ENCODE measurements at regions not wholly inside any gene's neighbourhood (a gene's known extent, or its start where the extent isn't known, plus 50 kb on each side); places are given as distances from the start of the nearest gene placed in this dataset.
"Not testable (repeated sequence)": the region's sequence is repeated elsewhere in the genome, so short reads cannot be mapped to it uniquely, and the experiment has no call there.

DNA sequence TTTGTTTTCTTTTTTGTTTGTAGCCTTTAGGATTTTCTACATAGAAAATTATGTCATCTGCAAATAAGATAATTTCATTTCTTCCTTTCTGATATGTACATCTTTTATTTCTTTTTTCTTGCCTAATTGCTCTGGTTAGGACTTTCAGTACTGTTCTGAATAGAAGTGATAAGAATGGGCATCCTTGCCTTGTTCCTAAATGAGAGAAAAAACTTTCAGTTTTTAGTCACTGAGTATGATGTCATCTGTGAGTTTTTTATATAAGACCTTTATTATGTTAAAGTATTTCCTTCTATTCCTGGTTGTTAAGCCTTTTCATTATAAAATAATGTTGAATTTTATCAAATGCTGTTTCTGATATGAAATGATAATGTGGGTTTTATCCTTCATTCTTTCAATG, 76.0 kb upstream of the SLC35F3 start:
- no peak overlapping the region for H3K4me3 ChIP-seq (ENCODE audit: low read depth, low read length)
- TF ChIP-seq, protein P1, sequence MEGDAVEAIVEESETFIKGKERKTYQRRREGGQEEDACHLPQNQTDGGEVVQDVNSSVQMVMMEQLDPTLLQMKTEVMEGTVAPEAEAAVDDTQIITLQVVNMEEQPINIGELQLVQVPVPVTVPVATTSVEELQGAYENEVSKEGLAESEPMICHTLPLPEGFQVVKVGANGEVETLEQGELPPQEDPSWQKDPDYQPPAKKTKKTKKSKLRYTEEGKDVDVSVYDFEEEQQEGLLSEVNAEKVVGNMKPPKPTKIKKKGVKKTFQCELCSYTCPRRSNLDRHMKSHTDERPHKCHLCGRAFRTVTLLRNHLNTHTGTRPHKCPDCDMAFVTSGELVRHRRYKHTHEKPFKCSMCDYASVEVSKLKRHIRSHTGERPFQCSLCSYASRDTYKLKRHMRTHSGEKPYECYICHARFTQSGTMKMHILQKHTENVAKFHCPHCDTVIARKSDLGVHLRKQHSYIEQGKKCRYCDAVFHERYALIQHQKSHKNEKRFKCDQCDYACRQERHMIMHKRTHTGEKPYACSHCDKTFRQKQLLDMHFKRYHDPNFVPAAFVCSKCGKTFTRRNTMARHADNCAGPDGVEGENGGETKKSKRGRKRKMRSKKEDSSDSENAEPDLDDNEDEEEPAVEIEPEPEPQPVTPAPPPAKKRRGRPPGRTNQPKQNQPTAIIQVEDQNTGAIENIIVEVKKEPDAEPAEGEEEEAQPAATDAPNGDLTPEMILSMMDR (IDR thresholded peaks at IDR 0.05; ENCODE audit: insufficient read depth, low read length): no peak
- no peak for DNase-seq (ENCODE audit: low read depth)

DNA sequence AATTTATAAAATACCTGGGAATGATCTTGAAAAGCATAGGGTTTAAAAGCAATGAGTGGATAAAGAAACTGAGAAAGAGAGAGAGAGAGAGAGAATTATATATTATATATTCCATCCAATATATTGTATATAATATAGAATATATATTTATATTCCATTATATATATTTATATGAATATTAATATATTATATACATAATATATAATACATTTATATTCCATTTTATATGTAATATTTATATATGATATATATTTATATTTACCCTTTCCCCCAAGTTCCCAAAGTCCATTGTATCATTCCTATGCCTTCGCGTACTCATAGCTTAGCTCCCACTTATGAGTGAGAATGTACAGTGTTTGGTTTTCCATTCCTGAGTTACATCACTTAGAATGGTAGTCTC, 69.9 kb upstream of the SLC35F3 start:
- TF ChIP-seq, protein P1 (IDR thresholded peaks at IDR 0.05; ENCODE audit: insufficient read depth, low read length): no peak
- no peak overlapping the region for H3K4me3 ChIP-seq (ENCODE audit: low read depth, low read length)
- no peak for DNase-seq (ENCODE audit: low read depth)

DNA sequence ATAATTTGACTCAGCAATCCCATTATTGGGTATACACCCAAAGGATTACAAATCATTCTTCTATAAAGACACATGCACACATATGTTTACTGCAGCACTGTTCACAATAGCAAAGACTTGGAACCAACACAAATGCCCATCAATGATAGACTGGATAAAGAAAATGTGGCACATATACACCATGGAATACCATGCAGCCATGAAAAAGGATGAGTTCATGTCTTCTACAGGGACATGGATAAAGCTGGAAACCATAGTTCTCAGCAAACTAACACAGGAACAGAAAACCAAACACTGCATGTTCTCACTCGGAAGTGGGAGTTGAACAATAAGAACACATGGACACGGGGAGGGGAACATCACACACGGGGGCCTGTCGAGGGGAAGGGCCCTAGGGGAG, 66.3 kb upstream of the SLC35F3 start:
- H3K4me3 ChIP-seq (ENCODE audit: low read depth, low read length); DNase-seq (ENCODE audit: low read depth): not testable (repeated sequence)

DNA sequence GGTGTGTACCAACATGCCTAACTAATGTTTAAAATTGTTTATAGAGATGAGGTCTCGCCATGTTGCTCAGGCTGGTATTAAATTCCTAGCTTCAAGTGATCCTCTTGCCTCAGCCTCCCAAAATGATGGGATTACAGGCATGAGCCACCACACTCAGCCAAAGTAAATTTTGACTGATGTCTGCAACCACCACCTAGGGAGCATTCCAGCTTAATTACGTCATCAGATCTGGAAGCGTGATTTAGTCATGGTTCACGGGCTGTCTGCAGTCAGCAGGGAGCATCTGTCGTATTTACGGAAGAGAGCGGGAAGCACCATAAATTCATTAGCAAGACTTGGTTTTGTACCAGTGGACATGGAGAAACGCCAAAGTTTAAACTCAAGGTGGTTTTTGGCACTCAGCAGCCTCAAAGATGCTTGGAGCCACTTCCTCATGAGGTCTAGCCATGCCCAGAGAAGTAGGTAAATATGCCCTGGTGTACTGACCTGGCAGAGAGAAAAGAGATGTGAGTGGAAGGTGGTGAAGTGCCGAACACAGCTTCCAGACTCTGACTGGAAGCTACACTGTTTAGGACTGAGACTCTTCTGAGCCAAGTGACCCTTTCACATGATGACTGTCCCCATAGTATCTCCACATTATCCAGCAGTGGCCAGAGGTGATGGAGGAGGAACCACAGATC, 60.8 kb upstream of the SLC35F3 start:
- no peak for DNase-seq (ENCODE audit: low read depth)
- TF ChIP-seq, protein P1 (IDR thresholded peaks at IDR 0.05; ENCODE audit: insufficient read depth, low read length): no peak
- H3K4me3 ChIP-seq (ENCODE audit: low read depth, low read length): no peak overlapping the region

DNA sequence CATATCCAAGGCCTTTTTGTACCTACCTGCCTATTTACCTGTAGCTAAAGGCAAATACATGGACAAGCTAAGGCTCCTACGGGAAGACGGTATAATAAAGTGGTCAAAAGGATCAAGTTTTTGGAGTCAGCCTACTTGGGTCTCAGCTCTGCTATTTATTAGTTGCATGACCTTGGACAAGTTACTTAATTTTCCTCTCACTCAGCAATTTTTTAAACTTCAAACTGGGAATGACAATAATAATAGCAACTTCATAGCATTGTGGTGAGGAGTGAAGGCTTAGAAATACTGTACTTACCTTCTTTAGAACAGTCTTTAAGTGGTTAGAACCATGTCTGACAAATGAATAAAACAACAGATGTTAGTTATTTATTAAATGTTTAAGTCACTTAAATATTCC, 60.2 kb upstream of the SLC35F3 start:
- no peak overlapping the region for H3K4me3 ChIP-seq (ENCODE audit: low read depth, low read length)
- no peak for DNase-seq (ENCODE audit: low read depth)
- TF ChIP-seq, protein P1 (IDR thresholded peaks at IDR 0.05; ENCODE audit: insufficient read depth, low read length): no peak

DNA sequence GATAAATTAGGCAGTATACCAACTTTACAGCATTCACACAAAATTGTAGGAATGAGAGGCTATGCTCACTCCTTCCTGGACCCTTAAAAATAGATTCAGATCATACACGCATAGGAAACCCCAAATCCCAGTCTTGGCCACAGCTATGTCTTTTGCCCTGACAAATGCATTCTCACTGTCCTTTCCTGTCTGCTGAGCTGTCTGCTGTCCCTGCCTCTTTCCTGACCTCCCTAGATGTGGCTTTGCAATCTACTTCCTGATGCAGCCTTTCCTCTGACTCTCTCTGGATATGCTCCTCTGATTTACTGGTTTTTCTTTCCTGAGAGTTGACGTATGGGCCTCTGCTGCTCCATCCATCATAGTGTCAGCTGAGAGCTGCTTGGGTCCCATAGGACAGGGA, 59.8 kb upstream of the SLC35F3 start:
- no peak for DNase-seq (ENCODE audit: low read depth)
- no peak overlapping the region for H3K4me3 ChIP-seq (ENCODE audit: low read depth, low read length)
- TF ChIP-seq, protein P1 (IDR thresholded peaks at IDR 0.05; ENCODE audit: insufficient read depth, low read length): no peak
